Colonic mucosa (tissue), 4 donors: ENCODE measurements at regions not wholly inside any gene's neighbourhood (a gene's known extent, or its start where the extent isn't known, plus 50 kb on each side); places are given as distances from the start of the nearest gene placed in this dataset.

Experiments
- DNase-seq: peaks from one replicate; pipeline ENCODE4 v3.0.0-alpha.2; 2020
- H3K27ac ChIP-seq: fragments of 200-600 bp; one replicate; pipeline ENCODE4 v1.8.0; 2021
- H3K27me3 ChIP-seq: fragments of 200-600 bp; one replicate; pipeline ENCODE4 v1.8.0; 2021
- H3K36me3 ChIP-seq: fragments of 200-600 bp; one replicate; pipeline ENCODE4 v1.8.0; 2021
- H3K4me1 ChIP-seq: fragments of 200-600 bp; one replicate; pipeline ENCODE4 v1.8.0; 2021; ENCODE audit warnings: mild to moderate bottlenecking
- H3K4me3 ChIP-seq: fragments of 200-600 bp; one replicate; pipeline ENCODE4 v1.8.0; 2021
- H3K9ac ChIP-seq, 2 donors: one replicate each; pipeline ENCODE4 v1.7.0; 2013; ENCODE audit warnings: control low read depth in 2 of 2, low read depth in 2 of 2, low read length in 2 of 2
- H3K9me3 ChIP-seq: fragments of 200-600 bp; one replicate; pipeline ENCODE4 v1.8.0; 2021
- intact Hi-C: fragments of 100-400 bp; cut with DNase I; formaldehyde crosslinking; loops from one replicate; pipeline ENCODE4 v1.14.1; 2022
- TF ChIP-seq, protein P1 (sequence below): fragments of 200-600 bp; IDR thresholded peaks from one replicate; pipeline ENCODE4 v1.8.0; 2022; ENCODE audit warnings: antibody characterized with exemption, mild to moderate bottlenecking
- donor health status: healthy.
- donor health status: DM: no; HTN: no; CAD: no.
- donor health status: DM: no; HTN: no; CAD: no.

DNA sequence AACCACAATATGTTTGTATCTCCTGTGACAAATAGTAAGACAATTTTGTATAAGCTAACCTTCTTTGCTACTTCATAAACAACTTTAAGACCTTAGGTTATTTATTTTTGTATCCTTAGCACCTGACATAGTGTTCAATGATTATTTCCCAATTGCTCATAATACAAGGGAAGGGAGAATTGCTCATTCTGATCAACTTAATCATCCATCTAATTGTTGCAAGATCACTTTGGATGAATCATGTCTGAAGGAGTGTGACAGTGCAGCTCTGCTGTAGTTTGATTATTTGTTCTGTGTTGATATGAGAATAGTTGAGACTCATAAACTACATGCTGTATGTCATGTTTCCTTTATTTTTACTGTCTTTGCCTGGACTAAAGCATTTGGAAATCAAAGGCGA is 721.3 kb upstream of the SEMA6A start:
- no peaks in the 10 kb centered on the region for H3K36me3 ChIP-seq
- TF ChIP-seq, protein P1, sequence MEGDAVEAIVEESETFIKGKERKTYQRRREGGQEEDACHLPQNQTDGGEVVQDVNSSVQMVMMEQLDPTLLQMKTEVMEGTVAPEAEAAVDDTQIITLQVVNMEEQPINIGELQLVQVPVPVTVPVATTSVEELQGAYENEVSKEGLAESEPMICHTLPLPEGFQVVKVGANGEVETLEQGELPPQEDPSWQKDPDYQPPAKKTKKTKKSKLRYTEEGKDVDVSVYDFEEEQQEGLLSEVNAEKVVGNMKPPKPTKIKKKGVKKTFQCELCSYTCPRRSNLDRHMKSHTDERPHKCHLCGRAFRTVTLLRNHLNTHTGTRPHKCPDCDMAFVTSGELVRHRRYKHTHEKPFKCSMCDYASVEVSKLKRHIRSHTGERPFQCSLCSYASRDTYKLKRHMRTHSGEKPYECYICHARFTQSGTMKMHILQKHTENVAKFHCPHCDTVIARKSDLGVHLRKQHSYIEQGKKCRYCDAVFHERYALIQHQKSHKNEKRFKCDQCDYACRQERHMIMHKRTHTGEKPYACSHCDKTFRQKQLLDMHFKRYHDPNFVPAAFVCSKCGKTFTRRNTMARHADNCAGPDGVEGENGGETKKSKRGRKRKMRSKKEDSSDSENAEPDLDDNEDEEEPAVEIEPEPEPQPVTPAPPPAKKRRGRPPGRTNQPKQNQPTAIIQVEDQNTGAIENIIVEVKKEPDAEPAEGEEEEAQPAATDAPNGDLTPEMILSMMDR = no peak
- intact Hi-C loops = no loop called here
- H3K27ac ChIP-seq = no peak overlapping the region
- DNase-seq = no peak
- no peaks in the 10 kb centered on the region for H3K4me1 ChIP-seq
- no peak overlapping the region for H3K4me3 ChIP-seq
- H3K27me3 ChIP-seq = no peaks in the 10 kb centered on the region
- no peaks in the 10 kb centered on the region for H3K9me3 ChIP-seq
- no peak overlapping the region for H3K9ac ChIP-seq

DNA sequence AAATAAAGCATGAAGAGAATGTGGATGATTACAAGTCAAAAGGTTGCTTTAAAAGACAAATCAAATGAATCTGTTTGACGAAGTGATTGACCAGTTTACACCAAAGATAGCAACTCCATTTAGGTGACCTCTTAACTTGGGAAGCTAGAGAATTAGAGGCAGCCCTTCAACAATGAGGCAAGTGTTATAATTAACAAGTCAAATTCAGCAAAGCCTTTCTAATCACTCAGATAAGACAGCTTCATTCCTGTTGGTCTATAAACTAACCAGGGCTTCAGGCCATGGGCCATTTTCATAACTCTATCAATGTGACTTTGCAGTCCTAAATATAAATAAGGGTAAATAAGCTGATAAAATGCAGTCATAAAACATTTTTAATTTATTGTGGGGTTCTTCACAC is 712.2 kb upstream of the SEMA6A start:
- no peaks in the 10 kb centered on the region for H3K36me3 ChIP-seq
- no peak overlapping the region for H3K4me3 ChIP-seq
- no peak for DNase-seq
- H3K9ac ChIP-seq = no peak overlapping the region
- intact Hi-C loops = no loop called here
- TF ChIP-seq, protein P1 = no peak
- H3K9me3 ChIP-seq = no peaks in the 10 kb centered on the region
- no peaks in the 10 kb centered on the region for H3K4me1 ChIP-seq
- H3K27me3 ChIP-seq = no peaks in the 10 kb centered on the region
- no peak overlapping the region for H3K27ac ChIP-seq

DNA sequence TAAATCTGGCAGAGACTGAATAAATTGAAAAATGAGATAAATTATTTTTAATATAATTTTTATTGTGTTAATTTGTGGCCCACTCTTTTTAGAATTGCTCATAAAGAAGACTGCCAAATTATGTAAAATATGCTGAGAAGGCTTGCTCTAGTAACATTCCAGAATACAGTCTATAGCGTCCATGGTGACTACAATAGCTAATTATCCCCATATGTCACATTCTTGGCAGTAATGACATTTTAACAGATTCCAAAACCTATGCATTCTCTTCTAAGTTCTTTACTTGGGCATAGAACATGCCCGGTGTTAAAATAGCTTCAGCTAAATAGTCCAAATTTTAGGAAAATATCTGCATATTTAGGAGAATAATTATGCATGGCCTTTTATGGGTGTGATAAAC is 697.0 kb upstream of the SEMA6A start:
- Histone ChIP-seq H3K27ac (no peak overlapping the region), H3K9me3 (no peaks in the 10 kb centered on the region), H3K36me3 (no peaks in the 10 kb centered on the region), H3K4me3 (no peak overlapping the region), H3K9ac (no peak overlapping the region), H3K4me1 (no peaks in the 10 kb centered on the region), H3K27me3 (no peaks in the 10 kb centered on the region)
- DNase-seq = no peak
- intact Hi-C loops = no loop called here
- TF ChIP-seq, protein P1 = no peak

DNA sequence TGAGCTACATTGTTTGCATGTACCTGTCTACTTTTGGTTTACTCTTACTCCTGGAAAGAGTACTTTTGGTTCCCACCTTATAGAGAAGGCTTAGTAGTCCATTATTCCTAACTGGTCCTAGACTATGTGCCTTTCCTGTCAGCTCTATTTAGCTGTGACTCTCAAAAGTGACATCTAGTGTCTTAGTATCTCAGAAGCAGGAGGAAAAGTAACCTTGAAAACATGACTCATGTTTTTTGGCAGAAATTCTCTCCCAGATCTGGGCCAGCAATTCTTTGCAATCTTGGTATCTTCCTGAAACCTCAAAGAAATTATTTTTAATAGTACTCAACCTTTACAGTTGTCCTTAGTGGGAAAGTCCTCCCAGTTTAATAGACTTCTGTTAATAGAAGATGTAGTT is 691.7 kb upstream of the SEMA6A start:
- no peaks in the 10 kb centered on the region for H3K36me3 ChIP-seq
- no peaks in the 10 kb centered on the region for H3K9me3 ChIP-seq
- no peak for DNase-seq
- no peak overlapping the region for H3K4me3 ChIP-seq
- TF ChIP-seq, protein P1 = no peak
- H3K27me3 ChIP-seq = no peaks in the 10 kb centered on the region
- no peaks in the 10 kb centered on the region for H3K4me1 ChIP-seq
- H3K9ac ChIP-seq = no peak overlapping the region
- H3K27ac ChIP-seq = no peak overlapping the region
- intact Hi-C loops = no loop called here

DNA sequence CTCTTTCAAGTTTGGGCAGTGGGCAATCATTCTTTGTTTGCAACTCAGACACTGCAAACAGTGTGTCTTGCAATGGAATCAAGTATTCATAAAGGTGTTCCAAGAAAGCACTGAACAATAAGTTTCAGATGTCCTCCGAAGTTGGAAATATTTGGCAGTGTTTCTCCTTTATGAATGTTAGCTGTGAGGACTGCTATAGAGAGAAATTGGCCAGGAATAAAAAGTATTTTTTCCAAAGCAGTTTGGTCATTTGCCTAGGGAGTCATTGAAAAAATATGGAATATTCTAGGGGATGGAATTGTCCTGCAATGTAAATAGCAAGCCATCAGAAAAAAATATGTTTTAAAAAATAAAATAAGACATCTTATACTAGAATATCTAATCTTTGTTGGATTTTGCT is 688.6 kb upstream of the SEMA6A start:
- TF ChIP-seq, protein P1 = no peak
- Histone ChIP-seq H3K9me3 (no peaks in the 10 kb centered on the region), H3K9ac (no peak overlapping the region), H3K4me3 (no peak overlapping the region), H3K27ac (no peak overlapping the region), H3K4me1 (no peaks in the 10 kb centered on the region), H3K36me3 (no peaks in the 10 kb centered on the region), H3K27me3 (no peaks in the 10 kb centered on the region)
- no peak for DNase-seq
- intact Hi-C loops = no loop called here
